Left lobe of liver (tissue), 2 donors: ENCODE measurements at regions not wholly inside any gene's neighbourhood (a gene's known extent, or its start where the extent isn't known, plus 50 kb on each side); places are given as distances from the start of the nearest gene placed in this dataset.
A peak's percentile ranks its signal among the peaks of the same experiment; 100 is the strongest.

Experiments used
- ATAC-seq: fragments of 200-7000 bp; cut with Tn5 transposase; one replicate; pipeline ENCODE4 v1.9.1; 2020; ENCODE audit warnings: mild to moderate bottlenecking, moderate library complexity
- DNase-seq: peaks from one replicate; pipeline ENCODE4 v3.0.0-alpha.2; 2020; ENCODE audit warnings: low spot score
- donor health status: DM: no; HTN: no; CAD: no; lungs with moderate emphysema.
- donor health status: DM: no; HTN: yes; CAD: no.

DNA sequence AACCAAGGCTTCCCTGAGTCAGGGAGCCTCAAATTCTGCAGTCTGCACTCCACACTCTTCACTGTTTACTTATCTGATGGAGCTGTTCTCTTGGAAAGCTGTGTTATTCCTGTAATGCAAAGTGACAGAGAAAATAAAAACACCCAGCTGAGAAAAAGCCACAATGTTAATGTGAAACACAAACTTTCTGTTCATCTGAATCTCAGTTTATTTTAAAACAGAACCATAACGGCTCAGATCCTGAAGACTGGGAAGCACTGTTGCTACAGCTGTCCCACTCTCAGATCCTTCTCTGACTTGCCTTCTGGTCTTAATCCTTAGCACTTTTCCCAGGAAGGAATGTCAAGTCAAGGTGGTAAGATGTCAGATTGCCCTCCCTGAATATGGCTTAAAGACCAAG is 736.6 kb downstream of the DHX35 start:
- DNase-seq (no peak), ATAC-seq (no peak)

DNA sequence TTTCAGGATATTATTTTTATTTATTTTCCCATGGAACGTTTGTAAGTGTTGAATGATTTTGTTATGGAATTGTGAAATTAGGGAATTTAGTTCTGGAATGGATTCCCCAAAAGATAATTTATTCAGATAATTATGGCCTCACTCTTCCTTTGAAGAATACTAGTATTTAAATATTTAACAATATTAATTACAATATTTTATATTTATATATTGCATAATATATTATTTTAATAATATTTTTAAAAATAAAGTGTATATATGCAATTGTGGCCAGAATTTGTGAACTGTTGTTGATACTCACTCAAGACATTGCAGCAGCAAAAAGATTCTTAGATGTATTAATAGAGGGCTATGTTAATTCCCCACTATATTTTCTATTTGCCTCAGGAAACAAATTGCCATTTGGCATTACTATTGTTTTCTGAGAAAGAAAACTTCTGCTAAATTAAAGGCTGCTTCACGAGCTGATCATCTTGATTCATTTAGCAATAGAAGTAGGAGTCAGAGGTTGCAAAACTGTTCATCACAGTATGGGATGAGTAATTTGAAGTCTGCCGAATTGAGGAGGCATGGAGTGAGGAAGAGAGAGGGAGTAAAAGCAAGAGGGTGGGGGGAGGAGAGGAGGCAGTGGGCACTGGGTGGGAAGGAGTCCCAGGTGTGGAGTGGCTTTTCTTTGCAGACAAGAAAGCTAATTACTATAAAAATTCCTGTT is 729.2 kb downstream of the DHX35 start:
- DNase-seq (no peak), ATAC-seq (no peak)

DNA sequence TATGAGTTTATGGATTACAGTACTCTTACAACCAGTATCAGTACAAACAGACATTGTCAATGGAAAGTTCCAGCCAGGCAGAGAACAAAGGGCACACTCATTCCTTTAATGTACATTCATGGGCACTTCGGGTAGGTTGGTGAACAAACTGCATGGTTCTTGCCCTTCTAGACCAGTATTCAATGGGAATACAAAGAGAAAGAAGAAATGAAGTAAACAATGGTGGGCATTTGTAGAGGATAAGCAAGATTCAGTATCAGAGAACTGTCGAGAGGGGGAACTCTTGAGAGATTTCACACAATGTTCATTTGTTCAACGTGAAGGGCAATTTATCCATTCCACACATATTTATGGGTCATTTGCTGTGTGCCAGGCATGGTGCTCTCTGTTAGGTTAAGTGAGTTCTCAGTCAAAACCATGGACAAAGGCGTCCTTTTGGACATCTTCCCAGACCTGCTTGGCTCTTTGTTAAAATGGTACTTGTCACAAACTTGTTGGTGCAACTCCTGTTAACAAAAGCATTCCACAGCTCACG is 714.8 kb downstream of the DHX35 start:
- ATAC-seq (peak; percentile 55), DNase-seq (no peak)

DNA sequence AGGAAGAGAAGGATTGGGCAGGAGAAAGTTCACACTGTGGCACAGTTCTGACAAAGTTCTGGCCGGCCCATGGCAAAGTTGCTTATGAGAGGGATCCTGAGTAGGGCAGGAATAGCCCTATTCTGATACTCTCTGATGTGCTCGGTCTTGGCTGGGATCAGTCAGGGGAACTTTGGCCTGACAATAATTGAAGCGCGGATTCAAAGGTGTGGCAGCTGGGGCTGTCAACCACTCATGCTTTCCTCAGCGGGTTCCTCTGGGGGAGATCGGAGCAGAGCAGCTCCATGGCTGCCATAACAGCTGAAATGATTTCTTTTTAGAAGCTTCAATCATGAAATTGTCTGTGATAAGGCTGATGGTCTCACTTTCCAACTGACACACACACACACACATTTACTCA is 714.1 kb downstream of the DHX35 start:
- no peak for ATAC-seq
- DNase-seq: no peak

DNA sequence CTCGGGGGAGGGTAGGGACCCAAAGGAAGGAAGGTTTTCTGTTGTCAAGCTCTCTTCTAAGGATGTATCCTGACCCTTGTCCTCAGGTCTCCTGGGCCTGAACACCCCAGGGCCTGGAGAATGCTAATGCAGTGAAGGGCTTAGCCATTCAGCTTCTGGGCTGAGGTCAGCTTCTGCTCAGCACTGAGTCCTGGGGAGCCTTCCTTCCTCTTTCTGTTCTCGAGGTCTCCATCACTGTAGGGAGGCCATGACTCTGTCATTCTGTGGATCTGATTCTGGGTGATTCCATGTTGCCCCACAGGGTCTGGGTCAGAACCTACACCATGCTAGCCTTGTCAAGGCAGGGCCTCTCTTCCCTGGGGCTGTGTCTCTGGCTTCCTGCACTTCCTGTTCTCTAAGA is 712.7 kb downstream of the DHX35 start:
- DNase-seq: no peak
- no peak for ATAC-seq

DNA sequence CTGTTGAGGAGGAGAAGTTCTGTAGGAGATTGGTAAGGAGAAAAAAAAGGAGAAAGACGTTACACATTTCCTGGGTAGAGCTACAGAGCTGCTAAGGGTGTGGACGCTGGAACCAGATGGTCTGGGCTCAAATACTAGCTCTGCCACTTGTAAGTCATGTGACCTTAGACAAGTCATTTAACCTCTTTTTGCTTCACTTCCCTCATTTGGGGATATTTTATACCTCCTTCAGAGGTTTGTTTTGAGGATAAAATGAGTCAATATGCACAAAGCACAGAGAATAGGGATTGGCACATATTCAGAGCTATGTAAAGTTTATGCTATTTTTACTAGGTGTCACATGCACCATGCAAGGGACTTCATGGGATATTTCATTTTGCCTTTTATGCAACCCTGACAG is 708.8 kb downstream of the DHX35 start:
- no peak for ATAC-seq
- DNase-seq: no peak

DNA sequence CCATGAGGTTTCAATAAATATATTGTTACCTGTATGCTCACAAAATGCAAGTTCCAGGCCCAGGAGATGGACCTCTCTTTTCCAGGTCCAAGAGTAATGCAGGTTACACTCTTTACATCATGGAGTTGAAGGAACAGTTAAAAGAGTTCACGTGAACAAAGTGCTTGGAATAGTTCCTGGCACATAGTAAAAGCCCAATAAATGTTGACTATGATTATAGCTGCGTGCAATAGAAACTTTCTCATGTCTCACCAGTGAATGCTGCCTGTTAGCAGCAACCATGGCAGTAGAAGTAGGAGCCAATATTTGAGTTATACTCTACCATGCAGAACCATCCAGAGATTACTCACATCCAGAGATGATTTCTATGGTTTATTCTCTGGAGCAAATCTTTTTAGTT is 707.5 kb downstream of the DHX35 start:
- ATAC-seq: no peak
- DNase-seq: no peak

DNA sequence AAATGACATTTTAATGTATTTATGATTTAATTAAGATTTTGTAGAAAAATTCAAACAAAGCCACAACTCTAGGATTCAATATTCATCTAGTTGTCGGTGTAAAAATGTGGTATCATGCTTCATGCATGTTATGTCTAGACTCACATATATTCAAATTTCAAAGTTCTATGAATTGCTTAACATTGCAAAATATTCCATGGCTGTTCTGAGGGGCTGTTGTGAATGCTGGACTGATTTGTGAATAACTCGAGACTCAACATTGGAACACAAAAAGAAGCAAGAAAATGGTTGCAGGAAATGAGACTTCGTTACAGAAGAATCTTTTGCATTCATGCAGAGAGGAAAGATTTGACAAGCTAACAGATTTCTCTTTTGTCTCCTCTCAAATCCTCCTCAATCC is 705.9 kb downstream of the DHX35 start:
- no peak for ATAC-seq
- no peak for DNase-seq

DNA sequence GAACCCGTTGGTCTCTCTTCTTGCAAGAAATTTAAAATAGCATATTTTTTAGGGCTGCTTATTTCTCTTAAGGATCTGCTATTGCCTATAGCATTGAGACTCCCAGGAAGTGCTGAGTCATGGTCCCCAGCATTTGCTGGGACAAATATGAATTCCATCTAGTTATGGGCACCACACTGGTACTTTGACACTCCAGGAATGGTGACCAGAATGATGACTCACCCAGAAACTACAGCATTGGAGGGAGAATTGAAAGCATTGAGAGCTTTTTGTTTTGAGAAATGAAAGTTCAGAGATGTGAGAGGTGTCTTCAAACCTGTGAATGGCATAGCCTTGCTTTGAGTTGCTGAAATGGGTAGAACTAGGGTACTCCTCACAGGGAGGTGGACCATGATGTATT is 699.7 kb downstream of the DHX35 start:
- ATAC-seq (no peak), DNase-seq (no peak)

DNA sequence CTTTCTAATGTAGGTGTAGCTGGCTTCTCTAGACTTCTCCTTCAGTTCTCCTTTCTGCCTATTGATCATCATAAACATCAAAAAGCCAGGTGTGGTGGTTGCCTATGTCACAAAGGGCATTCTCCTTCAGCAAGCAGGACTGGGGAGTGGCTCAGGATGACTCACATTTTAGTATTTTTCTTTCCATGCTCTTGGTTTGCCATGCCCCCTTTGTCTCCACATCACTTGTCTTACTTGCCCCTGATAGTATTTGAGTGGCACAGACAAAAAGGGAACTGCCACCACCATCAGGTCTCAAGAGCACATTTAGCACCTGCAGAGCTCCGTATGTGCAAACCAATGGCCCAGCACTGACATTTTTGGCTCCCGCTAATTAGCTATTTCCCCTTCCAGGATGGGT is 698.8 kb downstream of the DHX35 start:
- ATAC-seq: no peak
- no peak for DNase-seq

DNA sequence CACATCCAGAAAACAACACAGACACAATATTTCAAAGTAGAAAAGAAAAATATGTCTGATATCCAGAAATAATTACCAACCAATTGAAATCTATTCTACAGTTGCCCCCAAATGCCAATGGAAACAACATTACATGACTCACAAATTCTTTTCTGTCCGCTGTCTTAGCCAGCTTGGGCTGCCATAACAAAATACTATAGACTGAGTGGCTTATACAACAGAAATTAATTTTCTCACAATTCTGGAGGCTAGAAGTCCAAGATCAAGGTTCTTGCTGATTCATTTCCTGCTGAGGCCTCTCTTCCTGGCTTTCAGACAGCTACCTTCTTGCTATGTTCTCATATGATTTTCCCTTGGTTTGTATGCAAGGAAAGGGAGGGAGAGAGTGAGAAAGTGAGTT is 698.1 kb downstream of the DHX35 start:
- ATAC-seq: no peak
- no peak for DNase-seq

DNA sequence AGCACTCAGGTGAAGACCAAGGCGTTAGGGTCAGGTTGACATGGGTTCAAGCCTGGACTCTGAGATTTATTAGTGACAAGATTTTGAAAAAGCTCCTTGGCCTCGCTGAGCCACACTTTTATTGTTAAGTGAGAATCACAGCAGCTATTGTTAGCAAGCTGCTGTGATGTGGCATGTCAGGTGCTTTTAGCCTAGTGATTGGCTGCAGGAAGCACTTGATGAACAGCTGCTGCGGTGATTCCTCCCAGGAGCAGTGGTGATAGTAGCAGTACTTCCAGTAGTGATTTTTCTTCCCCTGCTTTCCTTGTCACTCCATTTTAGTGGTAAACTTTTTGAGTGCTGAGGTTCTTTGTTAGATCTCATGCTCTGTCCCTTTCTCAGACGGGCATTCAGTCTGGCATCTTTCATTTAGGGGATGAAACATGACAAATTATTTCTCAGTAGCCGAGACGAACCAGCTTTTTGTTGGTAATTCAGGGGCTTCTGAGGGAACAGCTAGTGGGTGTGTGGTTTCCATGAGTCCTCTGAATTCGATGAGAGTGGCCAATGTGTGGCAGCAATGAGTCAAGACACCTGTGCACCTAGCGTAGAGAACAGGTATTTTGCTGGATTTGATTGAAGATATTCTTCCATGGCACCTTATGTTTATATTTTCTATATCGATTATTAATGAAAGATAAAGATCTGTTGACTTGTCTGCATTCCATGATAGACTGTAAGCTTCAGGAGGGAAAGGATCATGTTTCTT is 696.7 kb downstream of the DHX35 start:
- no peak for DNase-seq
- ATAC-seq: no peak

DNA sequence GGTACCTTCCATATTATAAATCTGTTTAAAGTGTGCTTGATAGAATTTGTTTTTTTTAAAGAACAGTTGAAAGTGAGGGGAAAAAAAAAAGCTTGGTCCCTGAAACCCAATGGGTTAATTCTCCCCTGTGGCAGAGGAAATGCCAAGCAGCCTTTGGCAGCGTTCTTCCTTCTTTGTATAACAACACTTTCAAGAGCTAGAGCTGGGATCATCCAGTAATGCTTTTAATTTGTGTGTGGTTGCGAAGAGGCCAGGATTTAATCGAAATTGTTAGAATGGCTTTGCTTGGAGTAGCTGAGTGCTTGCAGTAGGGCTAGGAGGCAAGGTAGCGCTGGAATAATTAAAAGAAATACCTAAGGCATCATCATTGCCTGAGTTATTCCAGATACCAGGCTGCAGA is 692.0 kb downstream of the DHX35 start:
- ATAC-seq (no peak), DNase-seq (no peak)

DNA sequence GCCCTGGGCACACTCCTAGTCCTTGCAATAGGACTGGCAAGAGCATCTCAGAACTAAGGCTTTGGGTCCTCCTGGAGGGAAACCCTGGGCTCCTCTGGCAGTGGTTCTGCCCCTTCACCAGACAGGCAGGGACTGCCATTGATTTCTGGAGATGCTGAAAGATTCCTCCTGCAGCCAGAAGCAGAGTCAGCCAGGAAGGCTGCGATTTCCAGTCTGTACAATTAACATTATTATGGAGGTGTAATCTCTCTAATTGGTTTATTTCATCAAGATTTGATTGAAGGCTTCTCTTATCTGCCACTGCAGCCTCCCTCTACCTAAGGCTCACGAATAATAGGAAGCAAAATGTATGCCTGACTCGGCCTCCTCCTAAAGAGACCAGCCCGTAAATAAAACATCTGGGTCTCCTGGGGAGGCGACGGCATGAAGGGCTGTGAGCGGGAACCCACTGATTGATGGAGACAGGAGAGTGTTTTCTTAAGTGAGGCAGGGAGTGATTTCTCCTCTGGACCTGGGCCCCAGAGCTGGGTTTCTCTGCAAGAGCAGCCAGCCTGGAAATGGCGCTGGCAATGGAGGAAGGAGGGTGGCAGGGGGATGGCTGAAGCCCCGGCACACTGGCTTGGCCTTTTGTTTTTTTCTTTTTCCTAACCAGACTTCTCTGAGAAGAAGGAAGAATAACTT is 689.6 kb downstream of the DHX35 start:
- ATAC-seq: no peak
- no peak for DNase-seq

DNA sequence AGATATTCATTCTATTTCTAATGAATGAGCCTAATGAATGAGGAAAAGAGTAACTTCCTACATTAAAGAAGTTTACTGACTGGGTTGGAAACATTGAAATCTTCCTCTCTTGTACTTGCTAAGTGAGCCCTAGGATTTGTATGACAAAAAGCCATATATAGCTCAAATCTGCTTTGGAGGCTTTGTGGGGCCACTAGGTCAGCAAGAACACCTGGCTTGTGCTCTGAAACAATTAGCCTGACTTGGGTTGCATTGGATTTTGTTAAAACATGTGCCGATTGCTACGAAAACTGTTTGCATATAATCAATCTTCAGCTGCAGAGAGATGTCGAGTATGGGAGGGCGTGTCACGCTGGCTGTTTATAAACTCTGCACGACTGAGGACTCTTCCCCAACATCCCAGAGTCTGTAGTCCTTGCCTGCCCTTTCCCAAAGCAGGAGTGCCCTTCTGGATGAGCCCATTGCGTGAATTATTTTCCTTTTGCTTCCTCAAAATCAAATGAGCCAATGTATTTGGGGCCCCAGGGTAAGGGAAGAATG is 684.8 kb downstream of the DHX35 start:
- DNase-seq (no peak), ATAC-seq (no peak)

DNA sequence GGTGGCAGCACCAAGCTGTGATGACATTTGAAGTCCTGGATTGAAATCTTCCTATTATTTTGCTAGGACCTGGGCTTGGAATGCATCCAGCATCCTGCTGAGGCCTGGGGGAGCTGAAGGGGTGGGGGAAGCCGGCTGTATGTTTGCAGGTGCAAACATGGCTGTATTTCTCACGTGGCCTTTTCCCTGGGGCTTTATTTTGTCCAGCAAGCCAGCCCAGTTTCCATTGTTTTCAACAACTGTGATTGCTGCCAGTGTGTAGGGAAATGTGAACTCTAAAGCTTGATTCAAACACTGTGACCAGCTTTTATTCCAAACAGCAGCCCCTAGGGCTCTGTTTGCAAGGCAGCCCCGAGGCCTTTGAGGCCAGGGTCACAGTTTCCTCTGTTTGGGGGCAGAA is 683.0 kb downstream of the DHX35 start:
- ATAC-seq: no peak
- no peak for DNase-seq

DNA sequence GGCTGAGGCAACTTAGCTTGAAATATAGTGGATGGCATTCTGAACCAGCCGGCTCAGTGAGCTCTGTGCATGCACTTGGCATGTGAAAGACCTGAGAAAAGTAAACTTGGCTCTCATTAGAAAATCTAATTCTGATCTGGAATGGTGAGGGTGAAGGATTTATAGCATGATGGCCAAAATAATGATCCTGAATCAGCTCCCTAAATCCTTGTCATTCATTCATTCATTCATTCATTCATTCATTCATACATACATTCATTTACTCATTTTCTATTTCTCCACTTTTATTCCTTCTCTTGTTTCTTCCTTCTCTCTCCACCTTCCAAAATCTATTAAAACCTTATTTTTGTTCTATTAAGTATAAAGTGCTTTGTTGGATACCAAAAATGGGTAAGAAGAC is 681.1 kb downstream of the DHX35 start:
- no peak for DNase-seq
- ATAC-seq: no peak

DNA sequence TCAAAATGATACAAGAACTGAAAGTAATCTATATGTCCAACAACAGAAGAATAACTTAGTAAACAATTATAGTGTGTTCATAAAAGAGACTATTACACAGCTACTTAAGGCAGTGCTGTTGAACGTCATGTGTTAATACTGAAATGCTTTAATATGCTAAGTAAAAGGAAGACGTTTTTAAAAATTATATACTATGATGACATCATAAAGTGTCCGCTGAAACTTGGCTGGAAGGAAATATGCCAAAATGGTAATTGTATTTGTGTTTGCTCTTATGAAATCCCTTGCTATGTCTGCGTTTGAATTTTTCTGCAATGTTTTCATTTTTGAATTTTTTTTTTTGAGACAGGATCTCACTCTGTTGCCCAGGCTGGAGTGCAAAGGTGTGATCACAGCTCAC is 679.3 kb downstream of the DHX35 start:
- no peak for DNase-seq
- ATAC-seq: no peak

DNA sequence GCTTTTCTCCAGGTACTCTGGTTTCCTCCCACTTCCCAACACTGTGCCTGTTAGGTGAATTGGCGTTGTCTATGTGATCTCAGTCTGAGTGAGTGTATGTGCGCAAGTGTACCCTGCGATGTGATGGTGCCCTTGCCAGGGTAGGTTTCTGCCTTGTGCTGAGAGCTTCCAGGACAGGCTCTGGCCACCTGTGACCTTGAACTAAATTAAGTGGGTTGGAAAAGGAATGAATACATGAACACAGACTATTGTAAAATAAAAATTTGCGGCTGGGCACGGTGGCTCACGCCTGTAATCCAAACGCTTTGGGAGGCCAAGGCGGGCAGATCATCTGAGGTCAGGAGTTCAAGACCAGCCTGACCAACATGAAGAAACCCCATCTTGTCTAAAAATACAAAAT is 678.0 kb downstream of the DHX35 start:
- ATAC-seq (no peak), DNase-seq (no peak)

DNA sequence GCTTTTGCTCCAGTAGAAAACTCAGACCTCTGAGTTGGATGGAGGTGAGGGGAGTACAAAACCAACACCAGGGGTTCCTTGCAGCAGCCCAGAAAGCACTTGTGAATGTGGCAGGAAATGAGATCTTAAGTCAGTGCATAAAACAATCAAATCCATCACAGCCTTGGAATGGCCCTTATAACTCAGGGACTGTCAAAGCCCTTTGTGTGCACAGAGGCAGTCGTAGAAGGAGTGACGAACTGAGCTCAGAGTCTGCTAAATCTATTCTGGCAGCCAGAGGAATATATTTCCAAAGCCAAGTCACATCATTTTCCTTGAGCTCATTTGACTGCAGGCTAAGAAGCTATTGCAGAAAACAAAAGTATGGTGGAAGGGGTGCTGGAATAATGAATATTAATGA is 676.6 kb downstream of the DHX35 start:
- no peak for DNase-seq
- ATAC-seq: no peak

DNA sequence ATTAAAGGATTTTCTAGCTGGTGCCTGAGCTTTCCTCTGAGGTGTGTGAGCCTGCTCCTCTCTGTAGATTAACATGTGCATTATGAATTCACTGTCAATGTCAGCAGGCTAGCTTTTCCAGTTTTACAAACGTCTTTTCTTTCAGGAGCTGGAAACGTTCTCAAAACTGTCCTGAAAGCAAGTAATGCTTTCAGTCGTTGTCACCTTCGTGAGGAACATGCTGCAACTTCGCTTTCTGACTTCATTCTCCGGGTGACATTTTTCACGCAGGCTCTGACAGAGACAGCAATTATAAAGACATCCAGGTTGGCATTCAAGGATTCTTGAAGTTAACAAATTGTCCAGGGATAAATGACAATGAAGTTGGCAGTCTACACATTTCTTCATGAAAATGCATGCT is 671.5 kb downstream of the DHX35 start:
- DNase-seq (no peak), ATAC-seq (no peak)

DNA sequence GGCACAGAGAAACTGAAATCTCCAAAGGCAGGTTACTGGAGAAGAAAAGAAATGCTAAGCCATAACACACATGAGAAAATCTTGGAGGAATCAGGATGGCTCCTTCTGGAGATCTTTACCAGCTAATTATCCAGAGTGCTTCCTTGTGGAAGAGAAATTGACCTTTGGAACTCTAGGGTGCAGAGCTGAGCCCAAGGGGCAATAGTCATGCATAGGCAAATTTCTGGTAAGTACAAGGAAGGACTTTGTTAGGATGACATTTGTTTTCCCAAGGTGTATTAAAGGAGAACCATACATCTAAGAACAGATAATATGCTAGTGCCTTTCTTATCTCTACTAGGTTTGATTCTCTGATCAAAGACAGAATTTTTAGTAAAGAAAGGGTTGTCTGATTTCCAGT is 670.6 kb downstream of the DHX35 start:
- DNase-seq (no peak), ATAC-seq (no peak)
